ENCODE measurements at regions not wholly inside any gene's neighbourhood (a gene's known extent, or its start where the extent isn't known, plus 50 kb on each side); places are given as distances from the start of the nearest gene placed in this dataset.
"Not testable (repeated sequence)": the region's sequence is repeated elsewhere in the genome, so short reads cannot be mapped to it uniquely, and the experiment has no call there.

- DNase-seq: not testable (repeated sequence)
These were observed 829.9 kb downstream of the GLUD2 start for GRCh38 chrX:121877337-121877736.

DNA sequence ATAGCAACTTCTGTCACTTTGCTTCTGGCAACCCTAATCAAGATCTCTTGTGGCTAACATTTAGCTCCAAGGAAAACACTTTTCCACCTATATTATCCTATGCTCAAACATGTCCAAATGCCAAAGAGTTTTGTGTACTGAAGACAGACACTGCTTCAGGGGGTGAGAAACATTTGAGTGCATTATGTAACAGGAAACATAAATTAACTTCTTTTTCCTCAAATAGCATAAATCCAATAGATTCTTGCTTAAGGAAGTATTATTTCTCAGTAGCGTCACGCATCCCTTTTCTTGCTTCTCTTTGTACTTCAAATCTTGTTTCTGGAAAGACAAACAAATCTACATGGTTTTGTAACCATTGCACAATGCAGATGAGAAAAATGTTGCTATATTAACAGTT lies 839.1 kb downstream of the GLUD2 start:
- DNase-seq: no peak

GRCh38 chrX:121894756-121895155 lies 847.3 kb downstream of the GLUD2 start:
- DNase-seq: no peak

- no peak for DNase-seq
These were observed 855.1 kb downstream of the GLUD2 start for GRCh38 chrX:121902463-121902862.

DNA sequence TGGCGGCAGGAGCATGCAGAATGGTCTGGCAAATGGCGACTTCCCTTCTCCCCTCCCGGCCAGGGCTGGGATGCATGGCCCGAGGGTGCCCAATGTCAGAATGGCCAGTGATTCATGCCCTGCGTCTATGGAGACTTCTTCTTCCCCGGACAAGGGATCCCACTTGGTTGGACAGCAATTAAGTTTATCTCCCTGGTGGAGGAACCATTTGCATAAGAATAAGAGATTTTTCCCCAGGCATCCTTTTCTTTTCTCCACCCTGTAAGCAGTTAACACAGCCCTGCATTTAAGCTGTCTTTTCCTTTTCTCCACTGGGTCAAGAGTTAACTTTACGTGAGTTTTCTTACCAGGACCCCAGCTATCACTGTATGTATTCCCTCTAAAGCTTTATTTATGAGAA lies 856.6 kb downstream of the GLUD2 start:
- no peak for DNase-seq

- no peak for DNase-seq
These were observed 873.8 kb downstream of the GLUD2 start for GRCh38 chrX:121921258-121921657.

GRCh38 chrX:121931567-121931966 lies 884.2 kb downstream of the GLUD2 start:
- no peak for DNase-seq

GRCh38 chrX:121932688-121933087 lies 885.3 kb downstream of the GLUD2 start:
- no peak for DNase-seq

GRCh38 chrX:121949041-121949760 lies 901.8 kb downstream of the GLUD2 start:
- DNase-seq: no peak

GRCh38 chrX:121958886-121959285 lies 911.5 kb downstream of the GLUD2 start:
- no peak for DNase-seq

GRCh38 chrX:121975671-121976070 lies 928.3 kb downstream of the GLUD2 start:
- DNase-seq: no peak

GRCh38 chrX:121987163-121987562 lies 939.8 kb downstream of the GLUD2 start:
- no peak for DNase-seq

- no peak for DNase-seq
These were observed 940.4 kb downstream of the GLUD2 start for GRCh38 chrX:121987835-121988234.

DNA sequence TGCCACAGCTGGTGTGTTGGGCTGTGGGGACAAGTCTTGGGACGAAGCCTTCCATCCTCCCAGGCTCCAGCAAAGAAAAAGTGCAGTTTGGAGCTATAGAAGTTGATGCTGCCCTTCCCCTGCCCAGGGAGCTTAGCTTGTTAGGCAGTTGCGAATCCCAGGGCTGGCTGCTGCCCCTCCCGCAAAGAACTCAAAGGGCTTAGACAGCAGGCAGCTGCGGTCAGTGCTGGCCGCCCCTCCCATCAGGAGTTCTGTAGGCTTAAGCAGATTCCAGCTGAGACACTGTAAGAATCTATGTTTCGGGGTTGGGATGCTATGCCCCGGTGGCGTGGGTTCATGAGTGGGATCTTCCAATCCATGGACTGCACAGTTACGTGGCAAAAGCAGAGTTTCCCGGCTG lies 956.7 kb downstream of the GLUD2 start:
- no peak for DNase-seq

DNA sequence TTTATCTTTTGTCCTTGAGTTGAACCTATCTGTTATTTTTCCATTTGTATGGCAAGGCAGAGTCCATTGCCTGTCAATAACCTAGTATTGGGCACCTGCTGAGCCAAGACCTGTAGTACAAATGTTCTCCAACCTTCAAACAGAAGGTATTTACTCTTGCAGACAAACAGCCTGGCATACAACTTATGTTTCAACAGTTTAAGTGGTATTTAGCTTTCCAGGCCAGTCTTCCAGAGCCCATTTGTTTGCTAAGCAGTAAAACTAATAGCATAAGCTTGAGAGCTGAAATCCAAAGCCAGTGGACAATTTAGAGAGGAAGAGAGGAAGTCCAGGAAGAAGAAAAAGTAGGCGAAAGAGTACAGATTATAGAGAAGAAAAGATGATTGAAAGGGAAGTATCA lies 979.3 kb downstream of the GLUD2 start:
- DNase-seq: no peak

GRCh38 chrX:122046226-122046625 lies 998.8 kb downstream of the GLUD2 start:
- DNase-seq: no peak

GRCh38 chrX:122046815-122047214 lies 999.4 kb downstream of the GLUD2 start:
- no peak for DNase-seq

DNA sequence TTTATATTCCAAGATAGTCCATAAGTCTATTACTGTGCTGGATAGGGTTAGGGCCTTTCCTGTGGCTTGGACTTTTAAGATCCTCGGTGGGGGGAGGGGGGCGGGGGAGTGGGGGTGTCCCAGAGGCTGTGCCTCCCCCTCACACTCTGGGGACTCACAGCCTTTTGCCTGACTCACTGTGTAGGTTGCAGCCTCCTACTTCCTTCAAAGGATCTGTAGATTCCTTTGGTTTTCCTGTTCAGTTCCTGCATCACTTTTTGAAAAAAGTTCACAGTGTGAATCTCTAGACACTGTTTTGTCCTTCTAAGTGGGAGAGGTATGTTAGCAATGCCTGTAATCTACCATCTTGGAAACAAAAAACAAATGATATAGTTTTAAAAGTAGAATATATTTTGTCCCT lies 999.9 kb downstream of the GLUD2 start:
- no peak for DNase-seq

DNA sequence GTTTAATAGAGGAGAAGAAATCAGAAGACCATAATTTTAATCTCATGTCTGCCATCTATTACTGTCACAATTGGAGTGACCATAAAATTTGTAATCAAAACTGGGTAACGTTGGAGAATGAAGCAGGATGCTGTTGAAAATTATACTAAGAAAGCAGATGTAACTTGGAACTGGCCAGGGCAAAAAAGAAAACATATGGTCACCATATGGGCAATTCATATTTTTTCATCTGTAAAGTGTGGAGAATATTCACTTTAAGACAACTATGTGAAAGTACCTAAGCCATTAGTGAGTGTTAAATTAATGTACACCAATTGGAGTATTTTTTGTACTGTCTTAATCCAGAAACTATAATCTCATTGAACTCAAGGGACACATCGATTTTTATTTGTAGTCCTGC lies 1008.0 kb downstream of the GLUD2 start:
- no peak for DNase-seq

DNA sequence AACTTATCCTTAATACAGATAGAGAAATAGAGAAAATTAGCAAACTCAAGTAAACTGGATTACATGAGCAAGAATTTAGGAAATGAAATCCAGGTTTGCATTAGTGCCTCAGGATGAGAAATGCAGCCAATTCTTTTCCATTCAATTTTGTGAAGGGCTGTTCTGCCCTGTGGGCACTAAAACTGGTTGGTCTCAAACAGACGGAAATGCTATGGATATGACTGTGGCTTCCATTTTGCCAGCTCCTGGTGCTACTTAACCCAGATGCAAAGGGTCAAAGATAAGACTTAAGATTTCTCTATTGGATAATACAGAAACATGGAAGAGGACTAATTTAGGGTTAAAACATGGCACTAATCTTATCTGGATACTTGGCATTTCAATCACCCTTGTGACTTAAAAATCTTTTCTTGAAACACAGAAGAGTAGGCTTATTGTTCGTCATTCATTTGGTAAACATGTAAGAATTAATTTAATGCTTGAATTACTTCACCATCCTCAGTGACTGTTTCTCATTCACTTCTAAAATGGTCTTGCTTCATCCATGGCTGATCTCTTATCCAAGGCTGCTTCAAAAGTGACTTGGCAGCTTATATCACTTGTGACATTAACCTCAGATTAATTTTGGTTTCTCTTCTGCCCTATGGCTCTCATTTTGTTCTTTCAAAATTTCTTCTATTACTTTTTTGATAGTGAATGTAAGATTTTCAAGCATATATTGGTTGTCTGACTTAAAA lies 1008.7 kb downstream of the GLUD2 start:
- DNase-seq: no peak

GRCh38 chrX:122076241-122076640 lies 1028.8 kb downstream of the GLUD2 start:
- no peak for DNase-seq

DNA sequence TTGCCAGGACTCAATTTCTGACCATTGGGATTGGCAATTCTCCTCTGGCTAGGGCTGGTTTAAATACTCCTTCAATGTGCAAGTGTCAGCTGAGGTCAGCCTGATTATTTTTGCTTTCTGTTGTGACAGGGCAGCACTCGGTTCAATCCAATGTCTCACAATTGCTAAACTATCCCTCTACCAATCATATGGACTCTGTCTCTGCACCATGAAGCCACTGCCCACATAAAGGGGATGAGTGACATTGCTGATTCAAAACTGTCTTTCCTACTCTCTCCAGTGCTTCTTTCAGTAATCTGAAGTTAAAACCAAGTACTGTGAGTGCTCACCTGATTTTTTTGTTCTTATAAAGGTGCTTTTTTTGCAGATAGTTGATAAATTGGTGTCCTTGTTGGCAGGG lies 1030.7 kb downstream of the GLUD2 start:
- no peak for DNase-seq

DNA sequence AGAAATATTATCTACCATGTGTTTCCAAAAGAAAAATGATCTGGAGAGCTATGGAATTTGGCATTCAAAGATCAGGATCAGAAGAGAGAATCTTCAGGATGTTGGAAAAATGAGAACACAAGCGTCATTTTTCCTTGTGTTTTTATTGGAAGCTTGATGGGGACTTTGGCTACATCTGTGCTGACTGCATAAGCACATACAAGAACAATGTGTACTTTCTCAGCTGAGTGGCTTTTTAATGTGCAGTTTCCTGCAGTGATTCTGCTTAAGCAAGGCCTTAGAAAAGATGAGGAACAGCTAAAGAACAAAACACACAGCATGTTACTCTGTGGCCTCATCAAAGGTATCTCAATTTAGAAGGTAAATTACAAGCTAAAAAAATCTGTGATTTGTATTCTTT lies 1039.9 kb downstream of the GLUD2 start:
- DNase-seq: no peak

- DNase-seq: no peak
These were observed 1044.2 kb downstream of the GLUD2 start for GRCh38 chrX:122091571-122091970.

DNA sequence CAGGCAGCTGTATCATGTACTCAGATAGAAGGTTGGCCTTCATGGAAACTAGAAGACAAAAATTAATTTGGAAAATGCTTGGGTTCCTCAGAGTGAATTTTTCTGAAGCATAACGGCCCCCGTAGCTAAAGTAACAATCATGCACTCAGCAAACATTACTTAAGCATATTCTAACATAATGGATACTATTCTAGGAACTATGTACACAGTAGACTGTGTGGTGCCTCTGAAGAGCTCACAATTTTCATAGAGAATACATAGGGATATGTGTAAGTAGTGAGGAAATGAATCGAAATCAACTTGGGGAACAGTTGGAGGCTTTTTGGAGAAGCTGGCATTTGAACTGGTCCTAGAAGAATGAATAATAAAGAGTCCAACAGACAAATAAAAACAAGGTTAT lies 1045.0 kb downstream of the GLUD2 start:
- no peak for DNase-seq

Data from COR-L47 (cell line).